ENCODE measurements at regions not wholly inside any gene's neighbourhood (a gene's known extent, or its start where the extent isn't known, plus 50 kb on each side); places are given as distances from the start of the nearest gene placed in this dataset.

DNA sequence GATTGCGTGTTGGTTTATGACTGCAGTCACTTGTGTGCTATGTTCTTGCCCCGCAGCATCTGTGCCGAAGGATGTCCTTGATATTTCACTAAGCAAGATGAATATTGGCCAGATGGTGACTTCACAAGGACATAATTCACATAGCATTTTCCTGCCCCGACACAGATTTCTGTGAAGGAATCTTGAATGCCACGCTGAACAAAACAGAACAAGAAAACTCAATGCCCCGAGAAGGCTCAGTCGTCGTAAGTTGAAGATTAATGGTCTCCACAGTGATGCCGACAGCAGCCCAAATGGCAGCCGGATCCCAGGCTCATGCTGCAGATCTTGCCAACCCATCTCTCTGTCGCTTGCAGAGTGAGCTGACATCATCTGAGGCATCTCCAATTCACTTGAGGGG is 145.9 kb downstream of the CPEB2 start:
- Histone ChIP-seq H3K36me3 (no peaks in the 10 kb centered on the region), H3K27me3 (no peaks in the 10 kb centered on the region), H3K9me3 (no peaks in the 10 kb centered on the region), H3K27ac (no peak overlapping the region), H3K4me1 (peaks cover 16 to 17% of the 10 kb centered on the region in 2 donors), H3K4me3 (replicated peaks in 1 of 3) (no peak overlapping the region)
- intact Hi-C loops (cut with DNase I) = no loop called here
- DNase-seq = no peak
- no peak for TF ChIP-seq POLR2A (IDR thresholded peaks at IDR 0.05)
- TF ChIP-seq, protein P1, sequence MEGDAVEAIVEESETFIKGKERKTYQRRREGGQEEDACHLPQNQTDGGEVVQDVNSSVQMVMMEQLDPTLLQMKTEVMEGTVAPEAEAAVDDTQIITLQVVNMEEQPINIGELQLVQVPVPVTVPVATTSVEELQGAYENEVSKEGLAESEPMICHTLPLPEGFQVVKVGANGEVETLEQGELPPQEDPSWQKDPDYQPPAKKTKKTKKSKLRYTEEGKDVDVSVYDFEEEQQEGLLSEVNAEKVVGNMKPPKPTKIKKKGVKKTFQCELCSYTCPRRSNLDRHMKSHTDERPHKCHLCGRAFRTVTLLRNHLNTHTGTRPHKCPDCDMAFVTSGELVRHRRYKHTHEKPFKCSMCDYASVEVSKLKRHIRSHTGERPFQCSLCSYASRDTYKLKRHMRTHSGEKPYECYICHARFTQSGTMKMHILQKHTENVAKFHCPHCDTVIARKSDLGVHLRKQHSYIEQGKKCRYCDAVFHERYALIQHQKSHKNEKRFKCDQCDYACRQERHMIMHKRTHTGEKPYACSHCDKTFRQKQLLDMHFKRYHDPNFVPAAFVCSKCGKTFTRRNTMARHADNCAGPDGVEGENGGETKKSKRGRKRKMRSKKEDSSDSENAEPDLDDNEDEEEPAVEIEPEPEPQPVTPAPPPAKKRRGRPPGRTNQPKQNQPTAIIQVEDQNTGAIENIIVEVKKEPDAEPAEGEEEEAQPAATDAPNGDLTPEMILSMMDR (IDR thresholded peaks at IDR 0.05) = no peak
- 90 to 95% methylated on average over 11 of the region's 11 CpGs for WGBS, 2 donors

GRCh38 chr4:15148691-15149090 is 146.4 kb downstream of the CPEB2 start:
- no peak for DNase-seq
- TF ChIP-seq, protein P1 (IDR thresholded peaks at IDR 0.05) = no peak
- no peak for TF ChIP-seq POLR2A (IDR thresholded peaks at IDR 0.05)
- Histone ChIP-seq H3K27ac (no peak overlapping the region), H3K27me3 (no peaks in the 10 kb centered on the region), H3K4me1 (peaks cover 16 to 17% of the 10 kb centered on the region in 2 donors), H3K9me3 (no peaks in the 10 kb centered on the region), H3K4me3 (replicated peaks in 1 of 3) (no peak overlapping the region), H3K36me3 (no peaks in the 10 kb centered on the region)
- intact Hi-C loops (cut with DNase I) = no loop called here
- WGBS, 2 donors = 81 to 83% methylated on average over 7 of the region's 7 CpGs

DNA sequence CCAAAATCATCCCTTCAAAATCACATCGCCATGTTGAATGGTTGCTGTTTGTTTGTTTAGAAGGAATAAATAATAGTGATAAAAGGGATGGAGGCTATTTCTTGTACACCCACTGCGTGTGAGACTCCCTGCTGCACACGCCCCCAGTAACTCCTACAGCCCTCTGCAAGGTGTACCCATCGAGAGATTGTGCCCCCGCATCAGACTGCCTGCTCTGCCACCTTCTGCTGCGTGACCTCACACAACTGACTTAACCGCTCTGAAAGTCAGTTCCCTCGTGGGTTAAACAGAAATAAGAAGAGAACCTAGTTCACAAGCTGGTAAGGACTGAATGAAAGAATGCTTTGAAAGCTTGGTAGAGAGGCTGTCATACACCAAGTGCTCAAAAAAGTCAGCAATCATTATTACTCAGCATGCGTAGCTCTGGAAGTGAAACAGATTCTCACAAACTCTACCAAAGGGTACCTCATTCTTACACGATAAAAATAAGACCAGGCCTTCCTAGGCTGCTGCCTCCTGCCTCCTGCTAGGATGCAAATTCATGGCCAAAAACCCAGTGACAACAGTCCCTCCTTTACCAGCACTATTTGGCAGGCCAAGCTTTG is 147.1 kb downstream of the CPEB2 start:
- no peaks in the 10 kb centered on the region for H3K27me3 ChIP-seq
- 78% methylated on average over 10 of the region's 10 CpGs for WGBS, 2 donors
- no peak for DNase-seq
- H3K36me3 ChIP-seq = no peaks in the 10 kb centered on the region
- H3K9me3 ChIP-seq = no peaks in the 10 kb centered on the region
- intact Hi-C loops (cut with DNase I) = no loop called here
- H3K4me1 ChIP-seq = peaks cover 16 to 17% of the 10 kb centered on the region in 2 donors
- no peak overlapping the region for H3K4me3 ChIP-seq (replicated peaks in 1 of 3)
- H3K27ac ChIP-seq = peak overlapping the region; percentile 27 to 62 (median 33)
- TF ChIP-seq, protein P1 (IDR thresholded peaks at IDR 0.05) = no peak
- TF ChIP-seq POLR2A (IDR thresholded peaks at IDR 0.05) = no peak

DNA sequence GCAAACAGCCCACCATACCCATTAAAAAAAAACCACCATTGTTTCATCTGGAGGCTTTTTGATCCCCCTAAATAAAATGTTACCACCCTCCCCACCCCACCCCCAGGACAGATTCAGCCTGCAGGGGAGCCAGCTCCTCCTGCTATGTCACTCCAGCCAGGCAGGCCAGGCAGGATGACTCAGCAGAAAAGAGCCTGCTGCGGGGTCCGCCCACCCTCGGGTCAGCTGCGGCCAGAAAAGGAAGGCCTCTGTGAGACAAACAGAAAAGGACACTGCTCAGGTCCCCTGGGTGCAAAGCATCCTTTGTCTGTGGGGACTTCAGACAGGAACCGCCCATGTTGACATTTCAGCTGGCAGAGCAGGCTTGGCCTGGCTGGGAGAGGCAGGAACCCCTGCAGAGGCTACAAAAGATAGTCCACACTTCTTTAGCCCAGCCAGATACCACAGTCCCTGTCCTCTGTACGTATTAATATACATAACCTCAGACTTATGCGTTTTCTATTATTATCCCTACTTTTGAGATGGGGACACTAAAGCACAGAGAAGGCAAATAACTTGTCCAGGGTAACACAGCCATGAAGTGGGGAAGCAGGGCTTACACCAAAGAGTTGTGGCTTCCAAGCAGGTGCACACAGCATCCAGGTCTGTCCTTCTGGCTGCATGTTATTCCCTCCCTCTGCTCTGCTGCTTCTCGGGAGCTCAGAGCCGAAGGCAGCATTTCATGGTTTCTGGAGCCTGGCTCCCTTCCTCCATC is 147.7 kb downstream of the CPEB2 start:
- Histone ChIP-seq H3K4me1 (peaks cover 16 to 17% of the 10 kb centered on the region in 2 donors), H3K27me3 (no peaks in the 10 kb centered on the region), H3K4me3 (replicated peaks in 1 of 3) (no peak overlapping the region), H3K9me3 (no peaks in the 10 kb centered on the region), H3K27ac (peak overlapping the region; percentile 27 to 62 (median 33)), H3K36me3 (no peaks in the 10 kb centered on the region)
- intact Hi-C loops (cut with DNase I) = no loop called here
- WGBS, 2 donors = 40 to 45% methylated on average over 8 of the region's 9 CpGs
- TF ChIP-seq POLR2A (IDR thresholded peaks at IDR 0.05) = peak in 1 of 2 donors; percentile 15
- TF ChIP-seq, protein P1 (IDR thresholded peaks at IDR 0.05) = peak in 1 of 6 experiments; percentile 26
- DNase-seq = peak; percentile 85 to 89

- H3K36me3 ChIP-seq = no peaks in the 10 kb centered on the region
- intact Hi-C loops (cut with DNase I) = no loop called here
- no peaks in the 10 kb centered on the region for H3K9me3 ChIP-seq
- H3K4me3 ChIP-seq (replicated peaks in 1 of 3) = no peak overlapping the region
- no peak for TF ChIP-seq POLR2A (IDR thresholded peaks at IDR 0.05)
- TF ChIP-seq, protein P1 (IDR thresholded peaks at IDR 0.05) = no peak
- peaks cover 16 to 17% of the 10 kb centered on the region in 2 donors for H3K4me1 ChIP-seq
- H3K27me3 ChIP-seq = no peaks in the 10 kb centered on the region
- peak overlapping the region in 2 of 3 donors; percentile 27 to 53 for H3K27ac ChIP-seq
- peak in 1 of 2 donors; percentile 14 for DNase-seq
- 86 to 89% methylated on average over 2 of the region's 2 CpGs for WGBS, 2 donors
These were observed 148.3 kb downstream of the CPEB2 start for GRCh38 chr4:15150631-15151030.
